H1 (cell line): ENCODE measurements at regions not wholly inside any gene's neighbourhood (a gene's known extent, or its start where the extent isn't known, plus 50 kb on each side); places are given as distances from the start of the nearest gene placed in this dataset.

Experiments used
- ATF2 ChIP-seq: IDR thresholded peaks from 2 replicates; pipeline ENCODE4 v1.6.1; 2012; ENCODE audit warnings: low read length, inconsistent platforms
- CEBPB ChIP-seq: IDR thresholded peaks from 2 replicates; pipeline ENCODE4 v1.6.1; 2012; ENCODE audit warnings: low read depth, low read length
- CHD7 ChIP-seq: fragments of 300-600 bp; sonication (generic); IDR thresholded peaks from 2 replicates; pipeline ENCODE4 v1.7.1; 2012; ENCODE audit warnings: low read length, moderate library complexity, mild to moderate bottlenecking, inconsistent platforms; ENCODE audit not compliant: insufficient replicate concordance
- CTCF ChIP-seq, 3 experiments: IDR thresholded peaks; 1 replicate in 2 of 3; 2 replicates in 1 of 3; pipeline versions ENCODE4 v1.5.1 to v1.6.1; 2011; ENCODE audit warnings: low read length in 3 of 3, mild to moderate bottlenecking in 3 of 3, inconsistent platforms in 2 of 3, low read depth in 1 of 3, moderate library complexity in 1 of 3; ENCODE audit not compliant: insufficient read depth in 1 of 3; ENCODE audit errors: control extremely low read depth in 1 of 3
- FOSL1 ChIP-seq: IDR thresholded peaks from 2 replicates; pipeline ENCODE4 v1.6.1; 2011; ENCODE audit warnings: mild to moderate bottlenecking, low read depth, low read length, moderate library complexity; ENCODE audit not compliant: insufficient read depth

GRCh38 chr1:73676186-73676585 is 521.8 kb downstream of the LRRIQ3 start (continued):
- TF ChIP-seq CHD7 (no peak), CEBPB (no peak), CTCF (IDR thresholded peaks at IDR 0.05; ENCODE audit: control extremely low read depth in 1 of 3, insufficient read depth in 1 of 3, low read depth in 1 of 3, low read length in 3 of 3) (no peak), ATF2 (no peak), FOSL1 (no peak)
